Glomerular visceral epithelial cell (primary cell): ENCODE measurements at regions not wholly inside any gene's neighbourhood (a gene's known extent, or its start where the extent isn't known, plus 50 kb on each side); places are given as distances from the start of the nearest gene placed in this dataset.

Source experiments
- DNase-seq: peaks from one replicate; pipeline ENCODE4 v3.0.0-alpha.2; 2016; ENCODE audit errors: extremely low spot score

DNA sequence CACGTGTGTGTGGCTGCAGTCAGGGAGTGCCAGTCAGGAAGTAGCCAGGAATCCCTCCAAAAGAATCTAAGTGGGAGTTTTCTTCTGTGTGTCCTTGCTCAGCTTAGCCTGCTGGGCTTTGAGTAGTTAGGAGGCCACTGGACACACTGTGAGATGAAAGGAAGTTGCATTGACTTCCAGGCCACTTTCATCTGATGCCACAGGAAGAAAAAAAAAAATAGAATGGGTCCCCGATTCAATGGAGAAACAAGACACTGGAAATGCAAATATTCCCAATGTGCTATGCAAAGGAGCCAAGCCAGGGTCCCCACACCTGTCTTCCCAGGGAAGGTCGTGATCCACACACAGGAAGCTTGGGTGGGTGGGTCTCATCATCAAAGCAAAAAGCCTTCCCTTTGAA is 95.6 kb upstream of the E2F8 start:
- no peak for DNase-seq

DNA sequence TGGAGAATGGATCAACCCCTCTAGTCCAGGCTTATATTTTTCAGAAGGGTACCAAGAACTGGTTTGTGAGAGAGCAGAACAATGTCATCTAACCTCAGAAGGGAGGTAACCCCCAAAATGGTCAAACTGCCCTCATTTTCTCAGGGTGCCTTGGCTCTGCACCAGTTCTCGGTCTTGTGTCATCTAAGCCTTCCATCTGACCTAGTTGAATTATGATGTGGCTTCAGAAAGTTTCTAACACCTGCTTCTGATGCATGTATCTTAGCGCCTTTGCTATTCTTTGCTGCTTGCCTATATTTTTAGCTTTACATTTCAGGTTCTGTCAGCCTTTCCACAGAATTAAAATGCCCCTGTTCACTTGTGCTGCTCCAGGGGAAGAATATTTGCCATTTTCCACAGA is 91.7 kb upstream of the E2F8 start:
- DNase-seq: no peak

DNA sequence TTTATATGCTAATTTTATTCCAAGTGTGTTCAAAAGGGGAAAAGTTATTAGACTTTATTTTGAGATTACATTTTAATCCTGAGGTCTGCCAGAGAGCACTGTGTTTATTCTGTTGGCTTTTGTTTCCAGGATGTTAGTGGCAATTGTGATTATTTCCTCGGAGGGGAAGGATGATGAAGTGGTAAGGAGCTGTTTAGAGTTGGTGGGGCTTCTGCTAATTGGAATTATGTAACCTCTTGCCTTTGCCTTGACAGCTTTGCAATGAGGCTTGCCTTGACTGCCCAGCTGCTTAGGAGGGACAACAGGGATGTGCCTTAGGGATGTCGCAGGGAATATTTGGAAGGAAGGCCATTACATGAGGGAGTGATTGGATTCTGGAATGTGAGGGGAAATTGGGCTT is 89.7 kb upstream of the E2F8 start:
- no peak for DNase-seq

DNA sequence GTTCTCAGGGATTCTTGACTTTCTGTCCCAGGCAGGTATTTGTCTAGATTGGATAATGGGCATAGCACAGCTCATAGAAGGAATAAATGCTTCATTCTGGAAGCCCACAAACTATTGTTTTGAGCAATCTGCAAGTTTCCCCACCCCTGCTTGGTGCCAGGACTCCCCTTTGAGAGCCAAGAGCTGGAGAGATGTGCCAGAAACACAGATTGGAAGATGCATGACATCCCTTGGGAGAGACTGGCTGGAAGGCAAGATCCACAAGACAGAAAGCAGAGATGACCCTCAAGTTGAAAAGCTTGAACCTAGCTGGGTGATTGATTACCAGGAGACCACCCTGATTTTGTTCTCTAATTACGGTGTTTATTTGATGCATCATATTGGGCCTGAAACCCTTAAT is 89.2 kb upstream of the E2F8 start:
- no peak for DNase-seq

DNA sequence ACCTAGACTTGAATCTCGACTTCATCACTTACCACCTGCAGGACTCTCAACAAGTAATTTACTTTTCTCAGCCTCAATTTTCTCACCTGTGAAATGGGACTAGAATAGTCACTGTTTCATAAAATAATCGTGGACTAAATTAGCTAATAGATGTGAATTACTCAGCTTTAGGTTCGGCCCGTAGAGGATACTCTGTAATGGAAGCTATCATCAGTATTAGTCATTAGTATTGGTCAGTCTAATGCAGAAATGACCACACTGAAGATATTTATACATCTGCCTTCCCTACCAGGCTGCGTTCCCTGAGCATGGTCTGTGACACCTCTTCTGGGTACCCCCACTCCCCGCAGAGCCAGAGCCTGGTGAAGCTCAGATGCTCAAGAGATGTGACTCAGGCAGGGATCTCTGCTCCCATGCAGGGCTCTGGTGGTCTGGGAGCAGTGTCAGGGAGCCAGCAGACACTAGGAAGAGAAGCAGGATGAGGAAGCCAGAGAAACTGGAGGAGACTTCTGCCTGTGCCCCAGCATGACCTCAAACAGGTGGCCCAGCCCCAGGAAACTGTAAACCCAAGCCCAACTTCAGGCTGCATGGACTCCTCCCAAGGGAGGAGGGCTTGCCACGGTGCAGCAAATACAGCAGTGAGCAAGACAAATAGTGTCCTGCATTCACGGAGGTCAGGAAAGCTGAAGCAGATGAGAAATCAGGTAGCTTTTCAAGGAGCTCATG is 88.0 kb upstream of the E2F8 start:
- no peak for DNase-seq

DNA sequence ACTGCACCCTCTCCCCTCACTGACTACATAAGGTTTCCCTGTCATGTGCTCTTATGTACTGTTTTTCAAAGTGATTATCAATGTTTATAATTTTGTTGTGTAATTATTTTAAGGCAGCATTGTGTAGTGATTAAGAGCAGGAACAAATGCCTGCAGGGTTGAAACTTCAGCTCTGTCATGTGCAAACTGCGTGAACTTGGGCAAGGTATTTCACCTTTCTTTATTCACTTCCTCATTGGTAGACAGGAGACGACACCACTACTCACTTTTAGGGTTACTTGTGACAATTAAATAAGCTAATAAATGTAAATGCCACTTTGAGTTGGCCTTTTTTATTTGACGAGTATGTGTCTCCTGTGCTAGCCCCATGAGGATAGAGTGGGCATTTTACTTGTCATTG is 86.5 kb upstream of the E2F8 start:
- no peak for DNase-seq

DNA sequence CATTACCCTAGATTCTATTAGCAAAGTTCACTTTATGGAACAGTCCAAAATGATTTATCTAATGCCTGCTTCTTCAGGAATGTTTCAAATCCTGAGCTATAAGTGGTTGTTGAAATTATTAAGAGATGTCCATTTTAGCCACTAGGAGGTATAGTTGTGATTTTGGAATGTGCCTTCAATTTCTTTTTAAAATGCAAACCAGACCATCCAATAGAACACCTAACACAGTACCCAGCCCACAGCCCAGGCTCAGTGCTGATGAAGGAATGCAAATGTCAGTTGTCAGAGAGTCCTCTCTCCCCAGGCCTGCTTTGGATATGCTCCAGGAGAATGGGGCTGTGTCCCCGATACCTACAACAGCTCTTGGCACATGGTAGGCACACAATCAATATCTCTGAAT is 85.8 kb upstream of the E2F8 start:
- peak; percentile 4 for DNase-seq

DNA sequence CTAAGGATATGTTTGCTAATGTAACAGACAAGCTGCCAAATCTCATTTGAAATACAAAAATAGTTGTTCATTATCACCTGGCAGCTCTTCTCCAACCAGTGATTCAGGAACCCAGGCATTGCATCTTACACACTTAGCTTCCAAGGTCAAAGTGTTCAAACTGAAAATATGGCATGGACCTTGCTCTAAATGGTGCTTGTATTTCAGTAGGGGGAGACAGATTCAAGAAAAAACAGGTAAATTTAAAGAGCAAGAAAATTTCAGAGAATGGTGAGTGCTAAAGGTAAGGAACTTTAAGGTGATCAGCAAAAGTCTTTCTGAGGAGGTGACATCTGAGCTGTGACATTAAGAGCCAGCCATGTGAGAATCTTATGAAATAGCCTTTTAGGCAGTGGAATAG is 82.8 kb upstream of the E2F8 start:
- DNase-seq: no peak

DNA sequence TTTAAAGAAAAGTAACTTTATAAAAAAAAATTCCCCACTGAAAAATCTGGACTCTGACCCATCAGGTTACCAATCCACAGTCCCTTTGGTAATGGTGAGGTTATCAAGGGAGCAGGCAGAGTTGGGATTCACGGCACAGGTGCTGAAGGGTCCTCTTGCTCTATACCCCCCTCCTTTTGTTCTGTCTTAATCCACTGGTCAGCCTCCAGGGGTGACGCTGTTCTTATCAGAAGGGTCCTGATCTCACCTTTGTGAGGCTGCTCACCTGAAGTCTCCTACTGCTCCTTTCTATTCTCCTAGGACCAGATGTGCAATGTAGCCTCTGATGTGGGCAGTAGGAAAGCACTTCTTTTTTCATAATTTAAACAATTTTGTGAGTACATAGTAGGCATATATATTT is 80.6 kb upstream of the E2F8 start:
- DNase-seq: no peak

DNA sequence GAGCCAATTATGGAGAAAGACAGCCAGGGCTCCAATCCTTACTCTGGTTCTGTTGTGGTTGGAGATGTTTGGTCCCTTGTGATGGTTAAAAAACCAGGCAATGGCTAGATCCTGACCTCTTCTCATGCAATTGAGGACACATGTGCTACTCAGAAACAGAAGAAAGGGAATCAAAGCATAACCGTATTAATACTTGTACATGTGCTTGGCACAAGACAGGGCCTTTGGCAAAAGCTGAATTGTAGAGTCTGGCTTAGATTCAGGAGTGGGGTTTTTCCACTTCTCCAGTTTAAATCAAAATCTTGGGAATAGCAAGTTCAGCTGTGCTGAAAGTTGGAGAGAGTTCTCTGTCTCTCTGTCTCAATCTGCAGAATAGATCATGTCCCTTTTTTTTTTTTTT is 80.1 kb upstream of the E2F8 start:
- no peak for DNase-seq

DNA sequence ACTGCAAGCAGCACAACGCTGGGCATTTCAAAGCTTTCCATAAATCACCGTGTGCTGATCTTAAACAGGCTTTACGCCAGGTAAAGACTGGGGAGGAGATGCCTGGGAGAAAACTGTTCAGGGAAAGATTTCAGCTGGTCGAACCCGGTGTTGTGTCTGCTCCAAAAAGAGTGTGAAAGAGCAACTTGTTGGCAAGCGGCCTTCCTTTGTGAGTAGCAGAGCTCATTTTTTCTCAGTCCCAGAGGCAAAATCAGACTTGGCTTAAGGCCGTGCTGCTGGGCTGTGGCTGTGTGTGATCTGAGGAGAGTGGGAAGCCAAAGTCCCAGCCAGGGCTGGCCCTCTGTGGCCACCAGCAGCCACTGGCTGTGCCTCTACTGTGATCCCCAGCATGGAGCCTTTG is 75.7 kb upstream of the E2F8 start:
- no peak for DNase-seq

DNA sequence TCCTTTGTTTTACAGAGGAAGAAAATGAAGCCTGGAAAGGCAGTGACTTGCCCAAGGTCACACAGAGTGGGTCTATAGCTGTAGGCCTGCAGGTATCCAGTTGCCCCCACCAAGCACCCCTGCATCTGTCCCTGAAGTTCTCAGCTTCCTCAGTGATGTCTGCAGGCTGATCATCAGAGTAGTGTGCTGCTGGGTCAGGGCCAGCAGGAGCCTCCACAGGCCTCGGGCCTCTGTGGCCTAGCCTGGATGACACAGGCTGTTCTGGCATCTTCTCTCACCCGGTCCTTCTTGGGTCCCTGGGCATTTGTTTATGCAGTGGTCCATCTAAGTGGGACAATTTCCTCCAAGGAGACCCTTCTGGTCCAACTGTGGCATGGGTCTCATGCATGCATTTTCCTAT is 74.8 kb upstream of the E2F8 start:
- DNase-seq: no peak

DNA sequence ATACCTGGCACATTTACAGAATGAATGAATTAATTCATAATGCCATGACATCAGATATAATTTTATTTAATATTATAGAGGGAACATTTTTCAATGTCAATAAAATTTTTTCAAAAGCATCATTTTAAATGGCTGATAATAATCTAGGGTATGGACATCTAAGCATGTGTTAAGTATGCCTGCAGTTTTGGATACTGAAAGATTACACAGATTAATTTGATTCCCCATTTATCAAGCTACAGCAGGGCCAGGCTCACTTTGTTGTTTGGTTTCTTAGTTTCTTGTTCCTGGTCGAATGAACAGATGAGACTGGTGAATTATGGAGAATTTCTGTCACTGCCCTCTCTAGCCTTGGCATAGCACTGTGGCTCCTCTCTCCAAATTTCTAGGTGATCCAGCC is 72.4 kb upstream of the E2F8 start:
- DNase-seq: no peak

DNA sequence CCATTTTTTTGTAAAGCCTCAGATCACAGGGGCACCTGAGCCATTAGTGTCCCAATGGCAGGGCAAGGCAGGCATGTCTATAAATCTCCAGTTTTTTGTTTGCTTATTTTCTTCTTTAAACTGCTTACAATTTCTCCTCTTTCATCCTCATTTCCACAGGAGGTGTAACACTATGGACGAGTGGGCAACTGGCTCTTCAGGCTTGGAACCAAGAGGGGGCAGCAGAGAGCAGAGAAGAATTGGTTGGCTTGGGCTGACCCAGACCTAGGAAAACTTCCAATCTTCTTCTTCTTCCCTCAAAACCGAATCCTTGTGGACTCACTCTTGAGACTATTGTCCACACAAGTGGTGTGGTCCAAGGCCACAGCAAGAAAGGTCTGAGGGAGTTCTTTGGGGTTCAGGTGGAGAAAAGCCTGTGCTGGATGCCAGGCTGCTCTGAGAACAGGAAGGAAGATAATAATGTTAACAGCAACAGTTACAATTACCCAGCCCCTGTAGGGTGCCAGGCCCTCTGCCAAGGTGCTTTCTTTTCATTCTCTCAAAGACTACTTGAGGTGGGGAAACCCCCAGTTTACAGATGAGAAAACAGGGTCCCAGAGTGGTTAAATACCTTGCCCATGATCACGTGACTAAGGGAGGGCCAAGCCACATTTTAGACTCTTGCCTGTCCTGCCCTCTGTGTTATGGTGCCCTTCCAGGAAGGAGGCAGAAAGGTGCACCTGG is 70.7 kb upstream of the E2F8 start:
- DNase-seq: peak; percentile 56

DNA sequence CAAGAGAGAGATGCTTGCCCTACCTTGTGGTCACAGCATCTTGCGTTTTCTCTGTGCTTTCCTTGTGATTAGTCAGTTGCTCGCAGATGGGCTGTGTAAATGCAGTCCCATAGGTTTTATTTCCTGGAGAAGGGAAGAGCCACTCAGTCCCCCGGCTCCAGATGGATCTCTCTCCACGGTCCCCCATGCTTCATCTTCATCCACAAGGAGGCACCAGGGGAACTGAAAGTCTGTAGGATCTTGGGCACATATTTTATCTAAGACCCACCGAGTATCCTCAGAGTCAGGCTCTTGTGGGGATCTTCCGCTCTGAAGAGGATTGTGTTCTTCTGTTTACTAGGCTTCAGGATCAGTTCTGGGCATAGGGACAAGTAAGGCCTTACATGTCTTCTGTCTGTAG is 66.8 kb upstream of the E2F8 start:
- DNase-seq: no peak

DNA sequence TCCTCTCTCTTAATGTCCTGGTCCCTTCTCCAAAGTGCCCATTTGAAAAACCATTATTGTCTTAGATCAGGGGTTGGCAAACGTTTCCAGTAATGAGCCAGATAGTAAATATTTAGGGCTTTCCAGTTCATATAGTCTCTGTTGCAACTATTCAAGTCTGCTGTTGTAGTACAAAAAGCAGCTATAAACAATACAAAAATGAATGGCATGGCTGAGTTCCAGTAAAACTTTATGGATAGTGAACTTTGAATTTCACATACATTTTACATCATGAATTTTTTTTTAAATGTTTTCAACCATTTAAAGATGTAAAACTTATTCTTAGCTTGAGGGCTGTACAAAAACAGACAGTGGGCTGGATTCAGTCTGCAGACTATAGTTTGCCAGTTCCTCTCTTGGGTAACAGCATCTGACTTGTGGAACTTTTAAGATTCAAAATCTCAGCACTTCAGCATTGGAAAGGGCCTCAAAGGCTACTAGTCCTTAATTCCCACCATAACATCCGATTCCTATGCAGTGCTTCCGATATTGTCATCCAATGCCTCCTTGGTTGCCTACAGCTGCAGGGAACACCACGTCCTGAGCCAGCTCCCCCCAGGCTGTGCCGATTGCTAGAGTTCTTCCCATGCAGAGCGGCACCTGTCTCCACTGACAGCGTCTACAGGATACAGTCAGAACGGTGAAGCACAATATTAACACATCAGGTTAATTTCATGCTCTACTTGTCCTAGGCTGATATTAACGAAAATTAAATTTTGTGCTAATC is 65.6 kb upstream of the E2F8 start:
- DNase-seq: no peak

DNA sequence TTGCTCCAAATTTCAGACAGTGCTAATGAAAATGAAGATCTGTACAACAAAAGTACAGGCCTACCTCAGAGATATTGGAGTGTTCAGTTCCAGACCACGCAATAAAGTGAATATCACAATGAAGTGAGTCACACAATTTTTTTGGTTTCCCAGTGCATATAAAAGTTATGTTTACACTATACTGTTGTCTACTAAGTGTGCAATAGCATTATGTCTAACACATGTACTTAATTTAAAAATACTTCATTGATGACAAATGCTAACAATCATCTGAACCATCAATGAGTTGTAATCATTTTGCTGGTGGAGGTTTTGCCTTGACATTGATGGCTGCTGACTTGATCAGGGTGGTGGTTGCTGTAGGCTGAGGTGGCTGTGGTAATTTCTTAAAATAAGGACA is 60.6 kb upstream of the E2F8 start:
- no peak for DNase-seq

DNA sequence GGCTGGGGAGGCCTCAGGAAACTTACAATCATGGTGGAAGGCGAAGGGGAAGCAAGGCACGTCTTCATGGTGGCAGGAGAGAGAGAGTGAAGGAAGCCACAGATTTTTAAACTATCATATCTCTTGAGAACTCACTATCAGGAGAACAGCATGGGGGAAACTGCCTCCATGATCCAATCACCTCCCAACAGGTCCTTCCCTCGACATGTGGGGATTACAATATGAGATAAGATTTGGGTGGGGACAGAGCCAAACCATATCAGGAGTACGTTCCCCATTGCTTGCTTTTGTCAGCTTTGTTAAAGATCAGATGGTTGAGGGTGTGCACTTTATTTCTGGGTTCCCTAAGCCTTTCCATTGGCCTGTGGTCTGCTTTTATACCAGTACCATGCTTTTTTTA is 53.7 kb upstream of the E2F8 start:
- no peak for DNase-seq

DNA sequence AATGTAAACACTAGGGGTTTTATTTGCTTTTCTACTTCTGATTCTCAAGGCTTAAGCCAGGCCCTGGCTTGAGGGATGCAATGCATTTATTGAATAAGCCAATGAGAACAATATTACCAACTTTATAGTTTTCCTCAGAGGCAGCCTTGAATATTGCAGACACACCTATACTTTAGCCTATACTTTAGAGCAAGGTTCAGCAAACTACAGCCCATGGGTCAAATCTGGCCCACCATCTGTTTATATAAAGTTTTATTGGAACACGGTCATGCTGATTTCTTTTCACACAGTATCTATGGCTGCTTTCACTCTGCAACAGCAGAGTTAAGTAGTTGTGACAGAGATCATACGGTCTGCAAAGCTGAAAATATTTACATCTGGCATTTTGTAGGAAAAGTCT is 50.3 kb upstream of the E2F8 start:
- no peak for DNase-seq
